ENCODE measurements at regions not wholly inside any gene's neighbourhood (a gene's known extent, or its start where the extent isn't known, plus 50 kb on each side); places are given as distances from the start of the nearest gene placed in this dataset.

DNA sequence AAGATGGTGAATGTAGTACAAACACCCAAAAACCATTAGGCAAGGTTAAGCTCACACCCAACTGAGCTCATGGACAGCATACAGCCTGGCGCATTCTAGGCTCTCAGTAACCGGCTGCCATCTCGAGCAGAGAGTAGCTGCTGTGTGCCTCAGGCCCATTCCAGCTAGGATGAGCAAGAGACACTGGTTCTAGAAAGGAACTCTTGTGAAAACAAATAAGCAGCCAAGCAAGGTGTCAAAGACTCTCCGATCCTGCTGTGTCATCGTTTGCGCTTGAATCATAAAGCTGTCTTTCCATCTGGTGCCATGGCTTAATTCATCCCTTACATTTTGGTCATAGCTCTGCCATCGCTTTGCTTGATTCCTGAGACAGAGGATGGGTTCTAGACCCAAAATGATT, 135.4 kb upstream of the MSX2 start:
- FAIRE-seq (no peak), DNase-seq (ENCODE audit: insufficient read length, low spot score) (no peak)
- TF ChIP-seq, protein P1, sequence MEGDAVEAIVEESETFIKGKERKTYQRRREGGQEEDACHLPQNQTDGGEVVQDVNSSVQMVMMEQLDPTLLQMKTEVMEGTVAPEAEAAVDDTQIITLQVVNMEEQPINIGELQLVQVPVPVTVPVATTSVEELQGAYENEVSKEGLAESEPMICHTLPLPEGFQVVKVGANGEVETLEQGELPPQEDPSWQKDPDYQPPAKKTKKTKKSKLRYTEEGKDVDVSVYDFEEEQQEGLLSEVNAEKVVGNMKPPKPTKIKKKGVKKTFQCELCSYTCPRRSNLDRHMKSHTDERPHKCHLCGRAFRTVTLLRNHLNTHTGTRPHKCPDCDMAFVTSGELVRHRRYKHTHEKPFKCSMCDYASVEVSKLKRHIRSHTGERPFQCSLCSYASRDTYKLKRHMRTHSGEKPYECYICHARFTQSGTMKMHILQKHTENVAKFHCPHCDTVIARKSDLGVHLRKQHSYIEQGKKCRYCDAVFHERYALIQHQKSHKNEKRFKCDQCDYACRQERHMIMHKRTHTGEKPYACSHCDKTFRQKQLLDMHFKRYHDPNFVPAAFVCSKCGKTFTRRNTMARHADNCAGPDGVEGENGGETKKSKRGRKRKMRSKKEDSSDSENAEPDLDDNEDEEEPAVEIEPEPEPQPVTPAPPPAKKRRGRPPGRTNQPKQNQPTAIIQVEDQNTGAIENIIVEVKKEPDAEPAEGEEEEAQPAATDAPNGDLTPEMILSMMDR (IDR thresholded peaks at IDR 0.05; ENCODE audit: insufficient read depth, missing control alignments): no peak

DNA sequence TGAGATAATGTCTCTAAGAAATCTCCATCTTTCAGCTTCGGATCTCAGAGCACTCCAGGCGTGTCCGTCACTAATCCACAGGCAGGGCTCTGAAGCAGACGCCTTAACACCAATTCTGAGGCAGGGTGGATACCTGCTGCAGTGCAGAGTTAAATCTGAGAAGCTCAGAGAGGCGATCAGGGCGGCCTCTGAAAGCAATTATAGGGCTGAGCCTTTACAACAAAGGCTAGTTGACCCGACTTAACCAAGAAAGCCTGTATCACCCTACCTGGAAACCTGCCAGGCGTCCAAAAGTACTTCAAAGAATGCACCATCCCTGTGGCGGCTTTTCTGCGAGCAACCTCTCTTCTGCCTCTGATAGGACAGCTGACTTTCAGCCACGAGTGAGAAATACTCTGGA, 134.8 kb upstream of the MSX2 start:
- no peak for DNase-seq (ENCODE audit: insufficient read length, low spot score)
- TF ChIP-seq, protein P1 (IDR thresholded peaks at IDR 0.05; ENCODE audit: insufficient read depth, missing control alignments): no peak
- FAIRE-seq: no peak

DNA sequence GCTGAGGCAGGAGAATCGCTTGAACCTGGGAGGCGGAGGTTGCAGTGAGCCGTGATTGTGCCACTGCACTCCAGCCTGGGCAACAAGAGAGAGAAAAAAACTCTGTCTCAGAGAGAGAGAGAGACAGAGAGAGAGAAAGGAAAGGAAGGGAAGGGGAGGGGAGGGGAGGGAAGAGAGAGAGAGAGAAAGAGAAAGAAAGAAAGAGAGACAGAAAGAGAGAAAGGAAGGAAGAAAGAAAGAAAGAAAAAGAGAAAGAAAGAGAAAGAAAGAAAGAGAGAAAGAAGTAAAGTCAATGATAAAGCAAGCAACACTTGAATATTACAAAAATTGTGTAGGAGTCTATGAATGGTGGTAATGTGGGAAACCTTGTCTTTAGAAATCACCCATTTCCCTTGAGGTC, 133.6 kb upstream of the MSX2 start:
- no peak for DNase-seq (ENCODE audit: insufficient read length, low spot score)
- TF ChIP-seq, protein P1 (IDR thresholded peaks at IDR 0.05; ENCODE audit: insufficient read depth, missing control alignments): no peak
- FAIRE-seq: no peak

DNA sequence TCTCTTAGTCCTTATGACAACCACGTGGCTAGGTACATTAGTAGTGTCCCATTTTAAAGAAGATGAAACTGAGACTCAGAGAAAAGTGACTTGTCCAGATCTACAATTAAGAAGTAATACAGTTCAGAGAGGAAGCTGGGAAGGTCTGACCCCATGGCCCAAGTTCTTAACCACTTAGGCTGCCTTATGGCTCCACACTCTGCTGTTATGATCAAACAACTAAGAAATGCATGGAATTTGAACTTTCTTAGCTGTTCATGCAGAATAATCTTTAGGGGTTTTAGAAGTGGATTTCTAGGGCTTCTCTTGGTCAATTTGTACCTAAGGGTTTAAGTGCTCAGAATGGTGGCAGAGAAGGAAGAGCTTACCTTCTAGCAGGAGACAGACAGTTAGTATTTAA, 128.0 kb upstream of the MSX2 start:
- TF ChIP-seq, protein P1 (IDR thresholded peaks at IDR 0.05; ENCODE audit: insufficient read depth, missing control alignments): no peak
- FAIRE-seq: no peak

DNA sequence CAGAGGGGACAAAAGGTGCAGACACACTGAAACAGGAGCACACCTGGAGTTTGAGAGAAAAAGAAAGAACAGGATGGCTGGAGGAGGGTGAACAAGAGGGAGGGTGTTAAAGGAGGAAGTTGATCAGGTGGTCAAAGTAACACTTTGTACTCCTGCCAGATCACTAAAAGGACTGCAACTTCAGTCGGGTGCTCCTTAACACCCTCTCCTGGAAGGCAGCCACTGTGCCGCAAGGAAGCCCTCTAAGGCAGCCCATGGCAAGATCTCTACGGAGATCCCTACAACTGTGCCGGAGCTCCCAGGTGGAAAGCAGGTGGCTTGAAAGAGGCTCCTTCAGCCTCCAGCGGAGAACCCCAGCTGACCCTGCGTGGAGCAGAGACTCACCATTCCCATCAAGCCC, 124.4 kb upstream of the MSX2 start:
- no peak for DNase-seq (ENCODE audit: insufficient read length, low spot score)
- TF ChIP-seq, protein P1 (IDR thresholded peaks at IDR 0.05; ENCODE audit: insufficient read depth, missing control alignments): no peak

More for the DNA sequence above, 128.0 kb upstream of the MSX2 start:
- no peak for DNase-seq (ENCODE audit: insufficient read length, low spot score)

DNA sequence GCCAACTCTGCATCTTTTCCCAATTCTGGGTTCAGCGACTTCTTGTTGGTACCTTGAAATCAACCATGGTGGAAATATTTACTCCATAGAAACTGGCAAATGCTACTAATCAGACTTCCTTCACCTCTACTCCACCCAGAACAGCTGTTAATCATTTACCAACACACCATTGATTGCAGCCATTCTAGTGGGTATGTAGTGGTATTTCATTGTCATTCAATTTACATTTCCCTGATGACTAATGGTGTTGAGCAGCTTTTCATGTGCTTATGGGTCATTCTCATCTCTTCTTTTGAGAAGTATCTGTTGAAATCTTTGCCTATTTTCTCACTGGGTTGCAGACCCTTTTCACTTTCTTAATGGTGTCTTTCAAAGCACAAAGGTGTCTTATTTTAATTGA, 122.4 kb upstream of the MSX2 start:
- FAIRE-seq (no peak), DNase-seq (ENCODE audit: insufficient read length, low spot score) (no peak)
- TF ChIP-seq, protein P1 (IDR thresholded peaks at IDR 0.05; ENCODE audit: insufficient read depth, missing control alignments): no peak

More for the DNA sequence above, 124.4 kb upstream of the MSX2 start:
- FAIRE-seq: no peak

DNA sequence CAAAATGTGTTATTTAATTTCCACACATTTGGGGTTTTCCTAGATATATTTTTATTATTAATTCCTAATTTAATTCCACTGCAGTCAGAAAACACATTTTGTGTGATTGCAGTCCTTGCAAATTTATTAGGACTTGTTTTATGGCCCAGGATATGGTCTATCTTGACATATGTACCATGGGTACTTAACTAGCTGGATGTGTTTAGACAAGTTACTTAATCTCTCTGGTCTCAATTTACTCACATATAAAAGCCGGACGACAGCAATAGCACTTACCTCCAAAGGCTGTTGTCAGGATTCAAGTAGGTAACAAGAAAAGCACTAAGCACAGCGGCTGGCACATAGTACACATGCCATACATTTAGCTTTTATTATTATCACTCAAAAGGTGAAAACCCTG, 118.2 kb upstream of the MSX2 start:
- TF ChIP-seq, protein P1 (IDR thresholded peaks at IDR 0.05; ENCODE audit: insufficient read depth, missing control alignments): no peak
- no peak for DNase-seq (ENCODE audit: insufficient read length, low spot score)
- no peak for FAIRE-seq

Data from D721Med (cell line).